GM19324 (cell line): ENCODE measurements at regions not wholly inside any gene's neighbourhood (a gene's known extent, or its start where the extent isn't known, plus 50 kb on each side); places are given as distances from the start of the nearest gene placed in this dataset.
"Not testable (repeated sequence)": the region's sequence is repeated elsewhere in the genome, so short reads cannot be mapped to it uniquely, and the experiment has no call there.

ENCODE experiments used
- ATAC-seq: cut with Tn5 transposase; IDR thresholded peaks from one replicate; pipeline ENCODE4 v1.9.1; 2021; ENCODE audit warnings: mild to moderate bottlenecking, moderate library complexity; ENCODE audit not compliant: unreplicated experiment, low FRiP score

DNA sequence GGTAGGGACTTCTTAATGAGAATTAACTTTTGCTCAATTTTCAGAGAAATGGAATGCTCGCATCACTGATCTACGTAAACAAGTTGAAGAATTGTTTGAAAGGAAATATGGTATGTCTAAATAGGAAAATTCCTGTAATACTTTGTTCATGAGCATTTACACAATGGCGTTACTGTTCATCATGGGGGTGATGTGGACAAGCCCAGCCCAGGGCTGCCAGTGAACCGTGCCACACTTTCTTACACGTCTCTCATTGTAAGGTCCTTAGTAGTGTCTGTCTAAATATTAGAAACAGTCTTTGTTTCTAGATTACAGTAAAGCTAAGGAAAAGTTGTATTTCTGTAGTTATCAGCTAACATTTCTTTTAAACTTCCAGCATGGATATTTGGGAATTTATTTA, 91.0 kb upstream of the SPDYE9 start:
- not testable (repeated sequence) for ATAC-seq

DNA sequence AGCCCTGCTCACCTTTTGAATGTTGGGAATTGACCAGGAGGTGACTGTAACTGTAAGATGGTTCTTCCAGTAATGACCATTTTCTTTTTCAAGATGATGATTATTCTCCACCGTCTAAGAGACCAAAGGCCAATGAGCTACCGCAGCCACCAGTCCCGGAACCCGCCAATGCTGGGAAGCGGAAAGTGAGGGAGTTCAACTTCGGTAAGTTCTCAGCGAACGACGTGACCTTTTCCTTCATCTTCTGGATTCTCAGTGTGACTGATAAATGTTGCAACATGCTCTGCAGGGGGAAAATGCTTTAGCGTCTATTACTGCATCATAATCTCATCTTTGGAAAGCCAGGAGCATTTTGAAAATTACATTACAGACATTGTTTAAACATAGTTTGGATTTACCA, 89.5 kb upstream of the SPDYE9 start:
- ATAC-seq: not testable (repeated sequence)

DNA sequence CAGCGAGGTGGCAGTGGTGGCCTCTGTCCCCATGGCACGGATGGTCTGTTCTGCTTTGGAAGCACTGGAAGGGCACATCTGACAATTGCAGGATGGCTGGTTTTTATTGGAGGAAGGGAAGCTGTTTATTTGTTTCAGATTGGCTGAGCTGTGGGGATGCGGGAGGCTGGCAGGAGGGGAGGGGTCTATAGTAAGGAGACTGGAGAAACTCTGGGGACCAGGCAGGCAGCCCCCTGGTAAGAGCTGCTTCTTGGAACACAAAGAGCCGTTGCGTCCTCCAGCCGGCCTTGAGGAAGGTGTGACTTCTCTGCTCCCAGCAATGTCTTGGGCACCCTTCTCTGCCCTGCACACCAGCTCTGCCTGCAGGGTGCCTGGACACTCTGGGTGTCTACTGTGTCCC, 85.1 kb upstream of the SPDYE9 start:
- not testable (repeated sequence) for ATAC-seq

DNA sequence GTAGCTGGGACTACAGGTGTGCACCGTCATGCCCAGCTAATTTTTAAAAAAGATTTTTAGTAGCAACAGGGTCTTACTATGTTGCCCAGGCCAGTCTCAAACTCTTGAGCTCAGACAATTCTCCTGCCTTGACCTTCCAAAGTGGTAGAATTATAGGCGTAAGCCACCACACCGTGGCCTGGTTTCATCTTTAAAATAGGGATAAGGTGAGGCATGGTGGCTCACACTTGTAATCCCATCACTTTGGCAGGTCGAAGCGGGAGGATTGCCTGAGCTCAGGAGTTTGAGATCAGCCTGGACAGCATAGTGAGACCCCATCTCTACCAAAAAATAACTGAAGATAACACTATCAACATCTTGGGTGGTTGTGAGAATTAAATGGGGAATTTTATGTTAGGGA, 84.6 kb upstream of the SPDYE9 start:
- ATAC-seq: not testable (repeated sequence)

DNA sequence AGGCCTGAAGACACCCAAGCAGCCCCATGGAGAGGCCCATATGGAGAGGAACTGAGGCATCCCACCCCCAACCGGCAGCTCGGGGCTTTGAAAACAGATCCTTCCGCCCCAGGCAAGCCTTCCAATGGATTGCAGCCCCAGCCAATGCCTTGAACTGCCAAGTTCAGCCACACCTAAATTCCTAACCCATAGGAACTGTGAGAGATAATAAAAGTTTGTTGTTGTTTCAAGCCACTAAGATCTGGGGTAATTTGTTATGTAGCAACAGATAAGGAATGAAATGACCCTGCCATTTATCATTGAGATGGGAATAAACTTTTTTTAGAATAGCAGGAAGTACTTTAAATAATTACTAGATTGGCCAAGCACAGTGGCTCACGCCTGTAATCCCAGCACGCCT, 80.3 kb upstream of the SPDYE9 start:
- ATAC-seq: not testable (repeated sequence)

- ATAC-seq: not testable (repeated sequence)
Observed at GRCh38 chr7:73162680-73163079, 76.8 kb upstream of the SPDYE9 start.

GRCh38 chr7:73161727-73162126, 75.9 kb upstream of the SPDYE9 start:
- not testable (repeated sequence) for ATAC-seq

DNA sequence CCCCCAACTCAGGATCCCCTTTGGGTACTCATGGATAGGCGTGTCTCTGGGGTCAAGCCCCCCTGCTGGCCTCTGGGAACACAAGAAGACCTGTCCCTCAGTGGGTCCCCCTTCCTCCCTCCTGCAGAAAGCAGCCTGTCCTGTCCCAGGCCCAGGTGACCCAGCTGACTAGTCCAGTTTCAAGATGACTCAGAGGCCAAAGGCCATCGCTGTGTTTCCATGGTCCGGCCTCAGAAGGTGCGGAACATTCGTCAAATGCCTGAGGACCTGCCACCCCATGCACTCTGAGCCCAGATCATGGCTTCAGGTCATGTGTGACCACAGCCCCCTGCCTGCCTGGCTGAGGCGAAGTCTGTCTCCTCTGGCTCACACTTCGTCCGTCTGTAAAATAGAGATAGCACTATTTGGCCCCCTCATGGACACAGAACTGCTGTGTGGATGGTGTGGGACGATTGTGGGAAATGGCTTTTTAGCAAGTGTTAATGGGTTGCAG, 71.4 kb upstream of the SPDYE9 start:
- ATAC-seq: not testable (repeated sequence)

DNA sequence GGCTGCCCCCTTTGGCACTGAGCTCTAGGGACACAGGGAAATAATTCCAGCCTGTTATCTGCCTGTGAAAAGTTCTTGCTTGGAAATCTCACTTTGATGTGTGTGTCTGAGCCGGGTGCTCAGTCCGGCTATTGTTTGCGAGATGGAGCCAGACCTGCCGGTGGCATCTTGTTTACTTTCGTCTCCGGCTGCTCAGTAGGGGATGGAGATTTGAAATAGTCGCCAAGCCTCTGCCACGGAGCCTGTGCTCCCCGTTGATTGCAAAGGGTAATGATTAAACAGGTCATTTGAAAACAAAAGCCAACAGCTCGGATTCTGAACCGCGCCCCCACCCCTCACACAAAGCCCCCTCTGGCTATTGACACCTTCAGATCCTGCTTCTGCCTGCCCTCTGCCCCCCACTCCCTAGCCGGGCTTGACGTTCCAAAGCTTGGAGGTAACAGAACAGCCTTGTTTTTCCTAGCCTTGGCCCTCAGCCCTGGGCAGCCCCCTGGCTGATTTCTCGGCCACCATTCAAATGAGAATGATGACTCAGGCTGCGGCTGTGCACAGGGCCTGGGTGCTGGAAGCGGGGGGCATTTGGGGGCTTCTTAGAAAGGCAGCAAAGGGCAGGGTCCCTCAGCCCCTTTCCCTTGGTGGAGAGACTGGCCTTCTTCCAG, 70.8 kb upstream of the SPDYE9 start:
- not testable (repeated sequence) for ATAC-seq

DNA sequence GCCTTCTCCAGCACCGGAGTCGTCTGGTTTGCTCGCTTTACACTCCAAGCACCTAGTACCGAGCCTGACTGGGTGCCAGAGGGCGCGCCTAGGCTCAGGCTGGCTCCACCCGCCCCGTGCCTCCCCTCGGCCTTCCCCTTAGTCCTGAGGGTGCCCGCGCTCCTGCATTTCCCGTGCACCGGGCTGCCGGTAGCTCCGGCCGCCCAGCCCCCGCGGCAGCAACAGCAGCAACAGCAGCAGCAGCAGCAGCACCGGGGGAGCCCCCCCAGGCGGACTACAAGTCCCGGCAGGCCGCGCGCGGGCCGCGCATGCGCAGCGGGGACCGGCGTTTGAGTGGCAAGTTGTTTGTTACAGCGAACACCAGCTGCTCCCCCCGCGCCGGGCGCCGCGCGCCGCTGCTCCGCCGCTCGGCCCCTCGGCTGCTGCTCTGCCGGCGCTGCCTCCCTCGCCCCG, 68.8 kb upstream of the SPDYE9 start:
- peak; percentile 96 for ATAC-seq

DNA sequence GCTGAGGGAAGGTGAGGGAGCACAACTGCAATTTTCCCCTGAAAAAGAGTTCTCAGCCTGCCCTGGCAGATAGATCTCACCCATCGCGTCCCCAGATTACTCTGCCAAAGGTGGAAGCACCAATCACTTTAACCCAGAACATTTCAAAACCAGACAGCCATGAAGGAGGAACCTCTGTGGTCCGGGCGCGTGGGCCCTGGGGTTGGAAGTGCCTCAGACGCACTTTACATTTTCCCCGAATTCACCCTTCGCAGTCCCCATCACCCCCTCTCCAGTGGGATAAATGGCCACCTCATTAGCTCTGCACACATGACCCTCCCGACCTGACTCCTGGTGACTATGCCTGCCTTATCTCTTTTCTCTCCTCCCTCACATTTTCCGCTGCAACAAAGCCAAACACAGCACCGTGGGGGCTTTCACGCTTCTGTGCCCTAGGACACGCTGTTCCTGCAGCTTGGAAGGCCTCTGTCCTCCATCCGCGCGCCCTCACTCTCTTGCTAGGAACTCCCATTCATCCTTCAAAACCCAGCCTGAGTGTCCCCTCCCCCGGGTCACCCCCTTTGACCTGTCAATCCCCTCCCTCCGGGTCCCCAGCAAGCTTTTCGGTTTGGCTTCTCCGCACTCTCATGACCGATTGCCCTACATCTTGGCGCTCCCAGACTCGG, 68.2 kb upstream of the SPDYE9 start:
- ATAC-seq: not testable (repeated sequence)

DNA sequence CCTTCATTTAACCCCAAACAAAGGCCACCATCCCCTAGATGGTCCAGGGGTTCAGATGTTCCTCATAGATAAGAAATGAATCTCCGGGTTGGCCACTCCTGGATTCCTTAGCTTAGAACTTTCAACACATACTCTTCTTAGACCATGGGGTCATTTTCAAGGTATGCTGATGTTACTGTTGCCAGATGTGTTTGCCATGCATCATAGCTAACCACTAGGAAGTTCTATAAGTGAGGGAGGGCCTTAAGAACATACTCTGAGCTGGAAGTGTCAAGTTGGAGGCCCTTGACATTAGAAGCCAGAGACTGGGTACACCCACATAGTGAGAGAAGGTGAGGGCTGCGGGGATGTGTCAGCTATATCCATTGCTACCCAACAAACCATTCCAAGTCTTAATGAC, 62.7 kb upstream of the SPDYE9 start:
- not testable (repeated sequence) for ATAC-seq

GRCh38 chr7:73147681-73148080, 61.8 kb upstream of the SPDYE9 start:
- not testable (repeated sequence) for ATAC-seq

DNA sequence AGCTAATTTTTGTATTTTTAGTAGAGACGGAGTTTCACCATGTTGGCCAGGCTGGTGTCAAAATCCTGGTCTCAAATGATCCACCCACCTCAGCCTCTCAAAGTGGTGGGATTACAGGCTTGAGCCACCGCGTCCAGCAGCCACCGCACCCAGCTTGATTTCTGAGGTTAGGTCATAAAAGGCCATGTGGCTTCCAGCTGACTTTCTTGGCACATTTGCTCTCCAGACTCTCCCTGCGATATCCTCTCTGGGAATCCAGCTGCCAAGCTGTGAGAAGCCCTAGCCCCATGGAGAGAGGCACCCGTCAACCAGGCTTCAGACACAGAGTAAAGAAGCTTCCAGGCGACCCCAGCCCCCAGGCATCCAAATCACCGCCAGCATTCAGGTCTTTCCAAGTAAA, 58.2 kb upstream of the SPDYE9 start:
- ATAC-seq: not testable (repeated sequence)

DNA sequence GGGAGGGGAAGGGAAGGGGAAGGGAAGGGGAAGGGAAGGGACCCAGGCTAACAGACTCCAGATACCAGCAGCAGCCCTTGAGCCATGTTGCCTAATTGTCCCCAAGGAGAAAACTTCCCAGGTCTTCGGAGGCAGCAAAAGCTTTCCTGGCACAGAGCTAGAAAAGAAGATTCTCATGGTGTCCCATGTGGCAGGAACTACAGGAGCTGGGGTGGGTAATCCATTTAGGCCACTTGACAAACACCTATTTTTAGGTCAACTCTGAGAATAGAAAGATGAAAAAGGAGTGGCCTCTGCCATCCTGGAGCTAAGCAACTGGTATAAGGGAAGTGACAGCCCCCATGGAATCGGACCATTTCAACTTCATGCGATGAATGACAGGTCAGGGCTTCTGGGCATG, 52.1 kb upstream of the SPDYE9 start:
- not testable (repeated sequence) for ATAC-seq
